K562 (cell line): ENCODE measurements at regions not wholly inside any gene's neighbourhood (a gene's known extent, or its start where the extent isn't known, plus 50 kb on each side); places are given as distances from the start of the nearest gene placed in this dataset.
A peak's percentile ranks its signal among the peaks of the same experiment; 100 is the strongest.

Experiments
- CBFB ChIP-seq: sonication (generic); formaldehyde crosslinking; IDR thresholded peaks from 2 replicates; pipeline ENCODE4 v1.4.0; 2020; ENCODE audit warnings: mild to moderate bottlenecking, missing genetic modification reagents
- ELF4 ChIP-seq: fragments of 450-650 bp; formaldehyde crosslinking; IDR thresholded peaks from 2 replicates; pipeline ENCODE4 v1.4.0; 2022; ENCODE audit warnings: missing genetic modification characterization
- FOXM1 ChIP-seq, 2 experiments: fragments of 450-650 bp in 1 of 2; sonication (generic) in 1 of 2; formaldehyde crosslinking in 1 of 2; IDR thresholded peaks; 2 replicates each; pipeline versions ENCODE4 v1.6.1 to v1.9.0; 2017 to 2022; ENCODE audit warnings: low read depth in 2 of 2, mild to moderate bottlenecking in 2 of 2, missing genetic modification reagents in 1 of 2, moderate library complexity in 1 of 2
- FUS ChIP-seq: fragments of 200-400 bp; formaldehyde crosslinking; optimal IDR thresholded peaks from 2 replicates; pipeline ENCODE3; 2017; ENCODE audit warnings: low read depth, low read length
- GABPA ChIP-seq: fragments of 200-800 bp; sonication (Bioruptor generic); conservative IDR thresholded peaks from 2 replicates; pipeline ENCODE4 v1.6.1; 2016; ENCODE audit warnings: low read depth, missing genetic modification characterization, missing compliant biosample characterization
- GATAD2B ChIP-seq: fragments of 450-650 bp; IDR thresholded peaks from 2 replicates; pipeline ENCODE4 v1.6.1; 2017; ENCODE audit warnings: mild to moderate bottlenecking, borderline replicate concordance
- HIVEP1 ChIP-seq: fragments of 250-450 bp; sonication (Bioruptor Pico); IDR thresholded peaks from 2 replicates; pipeline ENCODE4 v1.4.0; 2020; ENCODE audit warnings: mild to moderate bottlenecking
- HLTF ChIP-seq: fragments of 450-650 bp; IDR thresholded peaks from 2 replicates; pipeline ENCODE4 v1.6.1; 2016
- IRF1 ChIP-seq: sonication (generic); formaldehyde crosslinking; IDR thresholded peaks from 2 replicates; pipeline ENCODE4 v1.8.0; 2022; ENCODE audit warnings: missing genetic modification reagents, mild to moderate bottlenecking, borderline replicate concordance
- MECOM ChIP-seq: fragments of 250-450 bp; sonication (Bioruptor Pico); IDR thresholded peaks from 2 replicates; pipeline ENCODE4 v1.8.0; 2022; ENCODE audit warnings: inconsistent platforms
- MLX ChIP-seq, 2 experiments: fragments of 450-650 bp in 1 of 2; sonication (generic) in 1 of 2; formaldehyde crosslinking; conservative IDR thresholded peaks; 2 replicates each; pipeline versions ENCODE4 v1.4.0 to v1.8.1; 2020 to 2022; ENCODE audit warnings: mild to moderate bottlenecking in 1 of 2, missing genetic modification reagents in 1 of 2
- NFE2L1 ChIP-seq: fragments of 450-650 bp; IDR thresholded peaks from 2 replicates; pipeline ENCODE4 v1.6.1; 2016; ENCODE audit warnings: missing genetic modification characterization, low read depth, mild to moderate bottlenecking, missing compliant biosample characterization, moderate library complexity, borderline replicate concordance
- SRSF1 ChIP-seq: fragments of 200-400 bp; formaldehyde crosslinking; IDR thresholded peaks from 2 replicates; pipeline ENCODE4 v1.6.1; 2017; ENCODE audit warnings: mild to moderate bottlenecking, low read depth, low read length, moderate library complexity
- VEZF1 ChIP-seq: fragments of 200-800 bp; sonication (Bioruptor generic); IDR thresholded peaks from 2 replicates; pipeline ENCODE4 v1.6.1; 2017; ENCODE audit warnings: missing genetic modification characterization, missing compliant biosample characterization
- ZNF121 ChIP-seq: sonication (generic); formaldehyde crosslinking; conservative IDR thresholded peaks from 2 replicates; pipeline ENCODE4 v1.8.0; 2022; ENCODE audit warnings: missing genetic modification reagents
- ZNF347 ChIP-seq: fragments of 450-650 bp; formaldehyde crosslinking; IDR thresholded peaks from 2 replicates; pipeline ENCODE4 v1.4.0; 2020; ENCODE audit warnings: low read depth, mild to moderate bottlenecking, moderate library complexity
- ZNF518B ChIP-seq: fragments of 250-450 bp; sonication (Bioruptor Pico); IDR thresholded peaks from 2 replicates; pipeline ENCODE4 v1.5.0; 2021; ENCODE audit warnings: mild to moderate bottlenecking, moderate library complexity
- TF ChIP-seq, protein P1 (sequence below): fragments of 250-450 bp; sonication (Bioruptor Pico); IDR thresholded peaks from 2 replicates; pipeline ENCODE4 v1.4.0; 2020; ENCODE audit warnings: mild to moderate bottlenecking, moderate library complexity, borderline replicate concordance

GRCh38 chr7:153413540-153414287, 638.5 kb upstream of the DPP6 start (continued):
- no peak; the same call in 1 of the 2 replicates for TF ChIP-seq FOXM1 (IDR thresholded peaks at IDR 0.05; ENCODE audit: low read depth)
- no peak for TF ChIP-seq FOXM1 (CRISPR knock-in tag; IDR thresholded peaks at IDR 0.05; ENCODE audit: low read depth)
- peak; percentile 76 for TF ChIP-seq VEZF1
- TF ChIP-seq ZNF121 (CRISPR knock-in tag) = no peak
- no peak for TF ChIP-seq ELF4 (CRISPR knock-in tag)
- TF ChIP-seq ZNF347 (CRISPR knock-in tag) = no peak
- no peak for TF ChIP-seq HLTF
- no peak for TF ChIP-seq ZNF518B
- peak; percentile 78 for TF ChIP-seq NFE2L1
- TF ChIP-seq, protein P1, sequence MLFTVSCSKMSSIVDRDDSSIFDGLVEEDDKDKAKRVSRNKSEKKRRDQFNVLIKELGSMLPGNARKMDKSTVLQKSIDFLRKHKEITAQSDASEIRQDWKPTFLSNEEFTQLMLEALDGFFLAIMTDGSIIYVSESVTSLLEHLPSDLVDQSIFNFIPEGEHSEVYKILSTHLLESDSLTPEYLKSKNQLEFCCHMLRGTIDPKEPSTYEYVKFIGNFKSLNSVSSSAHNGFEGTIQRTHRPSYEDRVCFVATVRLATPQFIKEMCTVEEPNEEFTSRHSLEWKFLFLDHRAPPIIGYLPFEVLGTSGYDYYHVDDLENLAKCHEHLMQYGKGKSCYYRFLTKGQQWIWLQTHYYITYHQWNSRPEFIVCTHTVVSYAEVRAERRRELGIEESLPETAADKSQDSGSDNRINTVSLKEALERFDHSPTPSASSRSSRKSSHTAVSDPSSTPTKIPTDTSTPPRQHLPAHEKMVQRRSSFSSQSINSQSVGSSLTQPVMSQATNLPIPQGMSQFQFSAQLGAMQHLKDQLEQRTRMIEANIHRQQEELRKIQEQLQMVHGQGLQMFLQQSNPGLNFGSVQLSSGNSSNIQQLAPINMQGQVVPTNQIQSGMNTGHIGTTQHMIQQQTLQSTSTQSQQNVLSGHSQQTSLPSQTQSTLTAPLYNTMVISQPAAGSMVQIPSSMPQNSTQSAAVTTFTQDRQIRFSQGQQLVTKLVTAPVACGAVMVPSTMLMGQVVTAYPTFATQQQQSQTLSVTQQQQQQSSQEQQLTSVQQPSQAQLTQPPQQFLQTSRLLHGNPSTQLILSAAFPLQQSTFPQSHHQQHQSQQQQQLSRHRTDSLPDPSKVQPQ (CRISPR knock-in tag) = no peak
- TF ChIP-seq GATAD2B = peak; percentile 62; the same call in 1 of the 2 replicates
- no peak for TF ChIP-seq MLX (CRISPR knock-in tag; conservative IDR thresholded peaks at IDR 0.05)
- no peak for TF ChIP-seq SRSF1
- TF ChIP-seq IRF1 (CRISPR knock-in tag) = peak; percentile 49; the same call in 1 of the 2 replicates
- TF ChIP-seq HIVEP1 = no peak
- no peak for TF ChIP-seq FUS
- TF ChIP-seq GABPA (tag) = peak; percentile 66
- TF ChIP-seq MECOM = no peak
- TF ChIP-seq CBFB (CRISPR knock-in tag) = no peak
